Activated B cell treated with CpG ODN at 0.5 μM for 24 hours (primary cell): ENCODE measurements at regions not wholly inside any gene's neighbourhood (a gene's known extent, or its start where the extent isn't known, plus 50 kb on each side); places are given as distances from the start of the nearest gene placed in this dataset.

Source experiments
- ATAC-seq: fragments of 200-7000 bp; cut with Tn5 transposase; one replicate; pipeline ENCODE4 v1.10.0; 2021; ENCODE audit warnings: low read depth, mild to moderate bottlenecking, moderate library complexity
- CTCF ChIA-PET: fragments of 350-600 bp; sonication (Branson Sonifier 250); formaldehyde crosslinking; loops from one replicate; lab custom pipeline; 2021; ENCODE audit warnings: antibody characterized with exemption; lab: Charles Lee
- POLR2A ChIA-PET: fragments of 350-600 bp; sonication (Branson Sonifier 250); formaldehyde crosslinking; loops from one replicate; lab custom pipeline; 2021; ENCODE audit warnings: antibody characterized with exemption; lab: Charles Lee
- DNase-seq: peaks from one replicate; pipeline ENCODE4 v3.0.0; 2022
- H3K27ac Mint-ChIP-seq: one replicate; pipeline ENCODE4 v1.8.0; 2020; ENCODE audit warnings: mixed read lengths
- H3K27me3 Mint-ChIP-seq: one replicate; pipeline ENCODE4 v1.8.0; 2021; ENCODE audit warnings: mixed read lengths
- H3K36me3 Mint-ChIP-seq: one replicate; pipeline ENCODE4 v1.8.0; 2021; ENCODE audit warnings: low read depth, mixed read lengths
- H3K4me1 Mint-ChIP-seq: one replicate; pipeline ENCODE4 v1.8.0; 2021; ENCODE audit warnings: mixed read lengths
- H3K4me3 Mint-ChIP-seq: one replicate; pipeline ENCODE4 v1.8.0; 2020; ENCODE audit warnings: mild to moderate bottlenecking, mixed read lengths
- H3K9me3 Mint-ChIP-seq: one replicate; pipeline ENCODE4 v1.8.0; 2020; ENCODE audit warnings: mixed read lengths
- intact Hi-C: fragments of 100-400 bp; cut with micrococcal nuclease; formaldehyde crosslinking; loops from one replicate; pipeline ENCODE4 v1.15.1; 2024
- TF ChIP-seq, protein P1 (sequence below): fragments of 200-600 bp; IDR thresholded peaks from one replicate; pipeline ENCODE4 v1.8.0; 2022; ENCODE audit warnings: antibody characterized with exemption, mild to moderate bottlenecking

DNA sequence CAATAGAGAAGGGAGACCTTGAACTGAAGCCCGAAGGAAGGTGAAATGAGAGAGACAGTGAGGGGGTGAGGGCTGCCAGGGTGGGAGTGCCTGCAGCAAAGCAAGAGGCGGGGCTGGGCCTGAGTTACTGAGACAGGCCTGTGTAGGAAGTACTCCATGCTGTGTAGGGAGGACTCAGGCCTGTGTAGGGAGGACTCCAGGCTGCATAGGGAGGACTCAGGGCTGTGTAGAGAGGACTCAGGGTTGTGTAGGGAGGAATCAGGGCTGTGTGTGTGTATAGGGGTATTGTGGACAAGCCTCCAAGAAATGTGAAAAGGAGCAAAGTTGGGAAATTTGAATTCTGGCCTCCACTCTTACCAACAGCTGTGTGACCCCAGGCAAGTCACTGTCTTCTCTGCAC lies 133.8 kb upstream of the CACNA1E start:
- ATAC-seq = no peak
- Mint-ChIP-seq H3K27ac (no peak overlapping the region), H3K9me3 (no peaks in the 10 kb centered on the region), H3K36me3 (no peaks in the 10 kb centered on the region), H3K4me1 (no peaks in the 10 kb centered on the region), H3K4me3 (no peak overlapping the region), H3K27me3 (peaks cover 9% of the 10 kb centered on the region)
- ChIA-PET CTCF (no interaction called here), POLR2A (no interaction called here)
- TF ChIP-seq, protein P1, sequence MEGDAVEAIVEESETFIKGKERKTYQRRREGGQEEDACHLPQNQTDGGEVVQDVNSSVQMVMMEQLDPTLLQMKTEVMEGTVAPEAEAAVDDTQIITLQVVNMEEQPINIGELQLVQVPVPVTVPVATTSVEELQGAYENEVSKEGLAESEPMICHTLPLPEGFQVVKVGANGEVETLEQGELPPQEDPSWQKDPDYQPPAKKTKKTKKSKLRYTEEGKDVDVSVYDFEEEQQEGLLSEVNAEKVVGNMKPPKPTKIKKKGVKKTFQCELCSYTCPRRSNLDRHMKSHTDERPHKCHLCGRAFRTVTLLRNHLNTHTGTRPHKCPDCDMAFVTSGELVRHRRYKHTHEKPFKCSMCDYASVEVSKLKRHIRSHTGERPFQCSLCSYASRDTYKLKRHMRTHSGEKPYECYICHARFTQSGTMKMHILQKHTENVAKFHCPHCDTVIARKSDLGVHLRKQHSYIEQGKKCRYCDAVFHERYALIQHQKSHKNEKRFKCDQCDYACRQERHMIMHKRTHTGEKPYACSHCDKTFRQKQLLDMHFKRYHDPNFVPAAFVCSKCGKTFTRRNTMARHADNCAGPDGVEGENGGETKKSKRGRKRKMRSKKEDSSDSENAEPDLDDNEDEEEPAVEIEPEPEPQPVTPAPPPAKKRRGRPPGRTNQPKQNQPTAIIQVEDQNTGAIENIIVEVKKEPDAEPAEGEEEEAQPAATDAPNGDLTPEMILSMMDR = no peak
- intact Hi-C loops = no loop called here
- no peak for DNase-seq

DNA sequence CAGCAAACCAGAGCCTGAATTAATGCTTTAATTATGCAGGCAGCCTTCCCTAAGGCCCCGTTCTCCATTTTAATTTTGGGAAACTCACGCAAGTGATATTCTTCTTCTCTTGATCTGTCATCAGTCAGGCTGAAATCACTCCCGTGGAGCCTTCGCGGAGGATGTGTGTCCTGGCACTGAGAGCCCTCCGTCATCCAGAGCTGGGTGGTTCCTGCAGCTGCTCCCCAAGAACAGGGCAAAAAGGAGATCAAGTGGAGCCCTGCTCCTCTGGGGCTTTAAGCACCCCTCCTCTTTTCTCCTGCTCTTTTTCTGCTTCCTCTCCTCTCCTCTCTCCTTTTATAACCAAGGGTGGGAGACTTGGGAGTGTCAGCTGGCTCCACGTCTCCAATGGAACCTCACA lies 133.2 kb upstream of the CACNA1E start:
- Mint-ChIP-seq H3K27ac (no peak overlapping the region), H3K27me3 (peaks cover 9% of the 10 kb centered on the region), H3K4me3 (no peak overlapping the region), H3K36me3 (no peaks in the 10 kb centered on the region), H3K4me1 (no peaks in the 10 kb centered on the region), H3K9me3 (no peaks in the 10 kb centered on the region)
- ChIA-PET POLR2A (no interaction called here), CTCF (no interaction called here)
- ATAC-seq = no peak
- no peak for DNase-seq
- intact Hi-C loops = no loop called here
- TF ChIP-seq, protein P1 = no peak

- H3K27me3 Mint-ChIP-seq = peaks cover 4% of the 10 kb centered on the region
- H3K4me1 Mint-ChIP-seq = no peaks in the 10 kb centered on the region
- ATAC-seq (no peak), DNase-seq (no peak)
- no peaks in the 10 kb centered on the region for H3K36me3 Mint-ChIP-seq
- no peak overlapping the region for H3K27ac Mint-ChIP-seq
- no peaks in the 10 kb centered on the region for H3K9me3 Mint-ChIP-seq
- TF ChIP-seq, protein P1 = no peak
- CTCF ChIA-PET = no interaction called here
- intact Hi-C loops = no loop called here
- no peak overlapping the region for H3K4me3 Mint-ChIP-seq
- POLR2A ChIA-PET = no interaction called here
Measured at GRCh38 chr1:181351740-181352139, 131.6 kb upstream of the CACNA1E start.

DNA sequence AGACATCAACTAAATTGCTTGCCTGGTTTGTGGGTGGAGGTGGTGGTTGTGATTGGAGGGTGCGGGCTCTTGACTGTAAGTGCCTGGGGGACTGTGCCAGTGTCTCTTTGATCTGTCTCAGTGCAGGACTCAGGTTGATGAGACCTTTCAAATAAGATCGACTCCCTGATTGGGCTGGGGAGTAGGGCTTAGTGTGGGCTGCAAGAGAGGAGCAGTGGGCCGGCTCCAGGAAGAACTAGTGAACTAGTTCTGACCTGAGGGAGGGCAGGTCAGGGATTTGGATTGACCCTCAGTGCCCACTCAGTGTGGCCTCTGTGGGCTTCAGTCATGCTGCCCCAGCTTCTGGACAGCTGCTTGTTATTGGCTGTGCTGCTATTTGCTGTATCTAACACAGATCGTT lies 130.6 kb upstream of the CACNA1E start:
- H3K36me3 Mint-ChIP-seq = no peaks in the 10 kb centered on the region
- no peak overlapping the region for H3K4me3 Mint-ChIP-seq
- no peak for ATAC-seq
- TF ChIP-seq, protein P1 = no peak
- intact Hi-C loops = no loop called here
- peaks cover 6% of the 10 kb centered on the region for H3K27me3 Mint-ChIP-seq
- H3K4me1 Mint-ChIP-seq = no peaks in the 10 kb centered on the region
- no peak for DNase-seq
- H3K9me3 Mint-ChIP-seq = no peaks in the 10 kb centered on the region
- H3K27ac Mint-ChIP-seq = no peak overlapping the region
- POLR2A ChIA-PET = no interaction called here
- CTCF ChIA-PET = no interaction called here

- DNase-seq (no peak), ATAC-seq (no peak)
- intact Hi-C loops = no loop called here
- Mint-ChIP-seq H3K9me3 (no peaks in the 10 kb centered on the region), H3K27me3 (peaks cover 6% of the 10 kb centered on the region), H3K27ac (no peak overlapping the region), H3K4me1 (no peaks in the 10 kb centered on the region), H3K36me3 (no peaks in the 10 kb centered on the region), H3K4me3 (no peak overlapping the region)
- CTCF ChIA-PET = no interaction called here
- TF ChIP-seq, protein P1 = no peak
- POLR2A ChIA-PET = no interaction called here
Measured at GRCh38 chr1:181353526-181353925, 129.8 kb upstream of the CACNA1E start.
